D721Med (cell line): ENCODE measurements at regions not wholly inside any gene's neighbourhood (a gene's known extent, or its start where the extent isn't known, plus 50 kb on each side); places are given as distances from the start of the nearest gene placed in this dataset.
A peak's percentile ranks its signal among the peaks of the same experiment; 100 is the strongest.

ENCODE experiments used
- DNase-seq: peaks from one replicate; pipeline ENCODE4 v3.0.0; 2011; ENCODE audit warnings: low spot score; ENCODE audit not compliant: insufficient read length
- FAIRE-seq: peaks from 2 replicates; lab custom pipeline; 2011; peaks lifted over from hg19 to GRCh38; lab: Jason Lieb, UNC
- TF ChIP-seq, protein P1 (sequence below): IDR thresholded peaks from 2 replicates; pipeline ENCODE4 v1.5.1; 2012; ENCODE audit warnings: mild to moderate bottlenecking, control low read depth; ENCODE audit not compliant: insufficient read depth; ENCODE audit errors: missing control alignments

DNA sequence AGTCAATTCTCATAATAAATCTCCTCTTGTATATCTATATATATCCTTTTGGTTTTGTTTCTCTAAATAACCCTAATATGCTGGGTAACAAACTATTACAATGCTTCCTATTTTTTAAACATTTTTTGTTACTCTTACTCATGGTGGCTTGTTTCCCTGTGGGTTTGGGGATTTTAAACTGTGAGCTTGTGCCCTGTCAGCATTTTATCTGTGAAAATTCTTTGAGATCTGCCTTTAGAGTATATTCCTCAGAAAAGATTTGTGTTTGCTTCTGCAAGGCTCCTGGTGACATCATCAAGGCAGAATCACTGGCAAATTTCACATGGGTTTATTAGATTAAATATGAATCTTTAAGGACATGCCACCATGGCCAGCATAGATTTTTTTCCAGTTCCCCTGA, 273.6 kb downstream of the LRFN2 start:
- TF ChIP-seq, protein P1, sequence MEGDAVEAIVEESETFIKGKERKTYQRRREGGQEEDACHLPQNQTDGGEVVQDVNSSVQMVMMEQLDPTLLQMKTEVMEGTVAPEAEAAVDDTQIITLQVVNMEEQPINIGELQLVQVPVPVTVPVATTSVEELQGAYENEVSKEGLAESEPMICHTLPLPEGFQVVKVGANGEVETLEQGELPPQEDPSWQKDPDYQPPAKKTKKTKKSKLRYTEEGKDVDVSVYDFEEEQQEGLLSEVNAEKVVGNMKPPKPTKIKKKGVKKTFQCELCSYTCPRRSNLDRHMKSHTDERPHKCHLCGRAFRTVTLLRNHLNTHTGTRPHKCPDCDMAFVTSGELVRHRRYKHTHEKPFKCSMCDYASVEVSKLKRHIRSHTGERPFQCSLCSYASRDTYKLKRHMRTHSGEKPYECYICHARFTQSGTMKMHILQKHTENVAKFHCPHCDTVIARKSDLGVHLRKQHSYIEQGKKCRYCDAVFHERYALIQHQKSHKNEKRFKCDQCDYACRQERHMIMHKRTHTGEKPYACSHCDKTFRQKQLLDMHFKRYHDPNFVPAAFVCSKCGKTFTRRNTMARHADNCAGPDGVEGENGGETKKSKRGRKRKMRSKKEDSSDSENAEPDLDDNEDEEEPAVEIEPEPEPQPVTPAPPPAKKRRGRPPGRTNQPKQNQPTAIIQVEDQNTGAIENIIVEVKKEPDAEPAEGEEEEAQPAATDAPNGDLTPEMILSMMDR, result no peak
- no peak for DNase-seq
- no peak for FAIRE-seq

DNA sequence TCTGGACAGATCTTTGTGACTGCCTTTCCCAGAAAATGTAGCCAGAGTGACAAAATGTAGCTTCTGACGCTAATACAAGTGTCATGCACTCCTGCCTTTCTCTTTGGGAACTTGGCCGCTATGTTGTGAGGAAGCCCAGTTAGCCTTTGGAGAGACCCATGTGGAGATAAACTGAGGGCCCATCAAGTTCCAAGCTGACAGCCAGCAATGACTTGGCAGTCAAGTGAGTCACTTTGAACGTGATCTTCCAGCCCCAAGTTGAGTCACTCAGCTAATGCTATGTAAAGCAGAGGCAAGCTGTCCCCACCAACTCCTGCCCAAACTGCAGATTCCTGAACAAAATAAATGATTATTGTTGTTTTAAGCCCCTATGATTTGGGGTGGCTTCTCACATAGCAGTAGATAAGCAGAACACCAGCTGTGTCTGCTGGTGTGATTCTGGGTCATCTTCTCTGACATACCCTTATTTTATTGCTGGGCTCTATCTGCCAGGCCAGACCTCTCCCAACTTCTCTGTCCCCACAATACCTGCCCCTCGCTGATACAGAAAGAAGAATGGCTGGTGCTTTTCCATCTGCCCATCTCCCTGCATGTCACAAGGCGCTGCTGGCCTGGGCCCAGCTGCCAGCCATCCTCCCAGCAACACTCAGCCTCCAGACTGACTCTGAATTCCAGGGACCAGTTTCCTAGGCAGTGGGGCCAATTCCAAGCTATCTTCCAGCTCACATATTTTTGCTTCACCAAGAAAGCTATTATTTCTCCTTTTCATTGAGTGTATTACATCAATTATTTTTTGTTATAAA, 274.8 kb downstream of the LRFN2 start:
- FAIRE-seq, result no peak
- TF ChIP-seq, protein P1, result no peak
- no peak for DNase-seq

DNA sequence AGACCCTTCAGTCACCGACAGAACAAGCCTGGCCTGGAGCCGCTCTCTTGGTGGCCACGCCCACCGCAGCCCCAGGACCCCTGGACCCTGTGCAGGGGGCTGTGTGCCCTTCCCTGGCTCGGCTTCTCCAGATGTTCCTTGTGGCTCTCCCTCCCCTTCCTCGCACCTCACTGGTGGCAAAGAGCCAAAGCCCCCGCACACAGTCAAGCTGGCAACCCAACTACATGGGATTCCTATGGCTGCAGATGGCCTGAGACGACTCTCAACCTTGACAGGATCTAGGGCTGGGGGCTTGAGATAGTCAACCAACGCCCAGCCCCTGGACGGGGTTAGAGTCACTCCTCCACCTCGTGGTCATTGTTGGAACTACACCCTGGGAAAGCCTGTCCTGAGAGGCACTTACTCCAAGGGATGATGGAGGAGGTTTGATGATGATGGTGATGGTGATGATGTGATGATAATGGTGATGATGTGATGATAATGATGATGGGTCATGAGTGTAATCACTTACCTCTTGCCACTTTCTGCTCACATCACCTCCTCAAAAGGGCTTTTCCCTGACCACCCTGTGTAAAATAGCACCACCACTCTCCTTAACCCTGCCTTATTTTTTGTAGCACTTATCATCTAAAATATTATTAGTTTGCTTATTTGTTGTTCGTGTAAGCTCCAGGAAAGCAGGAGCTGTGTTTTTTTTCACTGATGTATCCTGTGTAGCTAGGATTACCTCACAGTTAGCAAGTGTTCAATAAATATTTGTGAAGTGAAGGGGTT, 278.4 kb downstream of the LRFN2 start:
- DNase-seq, result peak; percentile 63
- FAIRE-seq, result peak; percentile 21
- TF ChIP-seq, protein P1, result peak; percentile 74

DNA sequence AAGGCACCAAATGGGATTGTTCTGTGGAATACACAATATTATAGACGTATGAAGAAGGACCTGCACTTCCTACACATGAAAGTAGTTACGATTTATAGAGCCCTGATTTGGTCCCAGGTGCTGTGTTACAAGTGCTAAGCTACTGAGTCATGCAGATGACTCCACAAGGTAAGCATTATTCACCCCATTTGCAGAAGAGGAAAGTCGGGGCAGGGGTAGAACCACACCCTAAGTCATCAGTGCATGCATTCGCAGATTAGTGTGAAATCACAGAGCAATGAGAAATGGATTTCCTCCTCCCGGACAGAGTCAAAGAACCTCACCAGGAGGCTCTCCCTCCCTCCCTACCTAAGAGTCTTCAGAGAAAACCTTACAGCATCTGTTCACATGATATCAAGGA, 279.5 kb downstream of the LRFN2 start:
- no peak for FAIRE-seq

DNA sequence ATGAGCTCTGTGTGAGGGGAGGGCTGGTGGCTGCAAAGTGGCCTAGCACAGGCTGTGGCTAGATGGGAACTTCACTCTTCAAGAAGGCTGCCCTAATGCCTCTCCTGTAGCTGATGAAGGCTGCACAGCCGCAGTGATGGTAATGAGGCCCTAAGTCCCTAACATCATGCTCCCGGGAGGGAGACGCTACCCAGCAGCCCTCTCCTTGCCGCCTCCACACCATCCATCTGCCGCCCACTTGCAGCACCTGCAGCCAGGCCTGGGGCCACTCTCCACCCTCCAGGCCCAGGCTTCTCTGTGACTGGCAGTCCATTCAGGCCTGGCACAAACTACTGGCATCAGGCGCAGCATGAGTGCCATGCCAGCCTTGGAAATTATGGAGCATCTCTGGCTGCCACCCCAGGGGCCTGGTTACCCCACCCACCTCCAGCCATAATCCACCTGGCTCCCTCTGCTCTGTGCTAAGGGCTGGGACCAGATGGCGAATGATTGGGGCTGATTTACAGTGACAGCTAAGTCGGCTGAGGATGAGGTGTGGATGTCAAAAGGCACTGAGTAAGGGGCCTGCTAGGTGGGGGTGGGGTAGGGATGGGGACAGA, 284.2 kb downstream of the LRFN2 start:
- TF ChIP-seq, protein P1, result no peak
- FAIRE-seq, result no peak
- DNase-seq, result peak; percentile 51

More for the DNA sequence above, 279.5 kb downstream of the LRFN2 start:
- TF ChIP-seq, protein P1, result no peak
- no peak for DNase-seq

DNA sequence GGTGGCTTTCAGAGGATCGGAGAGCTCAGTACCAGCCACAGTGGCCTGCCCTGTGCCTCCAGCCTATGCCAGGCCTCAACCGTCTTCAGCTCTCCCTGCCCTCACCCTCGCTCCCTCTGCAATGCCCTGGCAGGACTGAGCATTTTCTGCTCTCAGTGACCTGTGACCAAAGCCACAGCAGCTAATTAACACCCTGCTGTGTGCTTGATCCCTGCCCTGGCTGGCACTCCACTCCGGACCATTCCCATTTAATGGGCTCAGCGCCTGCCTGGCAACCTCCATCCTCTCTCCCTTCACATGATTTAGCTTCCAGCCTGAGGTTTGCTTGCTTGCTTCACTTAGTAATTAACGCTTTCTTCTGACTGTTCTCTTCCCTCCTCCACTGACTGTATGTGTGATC, 287.5 kb downstream of the LRFN2 start:
- FAIRE-seq (no peak), DNase-seq (no peak)
- TF ChIP-seq, protein P1, result no peak
